ENCODE measurements at regions not wholly inside any gene's neighbourhood (a gene's known extent, or its start where the extent isn't known, plus 50 kb on each side); places are given as distances from the start of the nearest gene placed in this dataset.

- H3K27me3 ChIP-seq (ENCODE audit: control insufficient read depth in 3 of 3, insufficient read depth in 3 of 3, low read length in 2 of 3) = no peaks in the 10 kb centered on the region
- TF ChIP-seq CTCF (IDR thresholded peaks at IDR 0.05; ENCODE audit: control extremely low read depth, extremely low read depth) = no peak
- no peak overlapping the region for H3K27ac ChIP-seq (ENCODE audit: low read depth in 1 of 2, low read length in 1 of 2)
- H3K9me3 ChIP-seq (ENCODE audit: control insufficient read depth in 4 of 4, insufficient read depth in 3 of 4, low read length in 3 of 4) = peaks cover 0 to 3% (median 0%) of the 10 kb centered on the region in 4 donors
- no peaks in the 10 kb centered on the region for H3K4me1 ChIP-seq (ENCODE audit: control insufficient read depth in 5 of 5, insufficient read depth in 5 of 5, low read length in 5 of 5)
- no peak for ATAC-seq (ENCODE audit: insufficient read depth, low FRiP score)
- DNase-seq = no peak
- no peaks in the 10 kb centered on the region for H3K36me3 ChIP-seq (ENCODE audit: control insufficient read depth in 4 of 4, insufficient read depth in 4 of 4, low read length in 4 of 4)
- no peak overlapping the region for H3K4me3 ChIP-seq
- no peak overlapping the region for H3K9ac ChIP-seq (ENCODE audit: insufficient read depth in 1 of 2, low read length in 2 of 2)
- 87 to 91% methylated on average over 5 of the region's 5 CpGs for WGBS, 2 donors
Observed at GRCh38 chr3:132898141-132898540, 140.1 kb upstream of the TMEM108 start.

- no peak for TF ChIP-seq CTCF (IDR thresholded peaks at IDR 0.05; ENCODE audit: control extremely low read depth, extremely low read depth)
- ATAC-seq (ENCODE audit: insufficient read depth, low FRiP score) = no peak
- Histone ChIP-seq H3K27me3 (ENCODE audit: control insufficient read depth in 3 of 3, insufficient read depth in 3 of 3, low read length in 2 of 3) (no peaks in the 10 kb centered on the region), H3K27ac (ENCODE audit: low read depth in 1 of 2, low read length in 1 of 2) (no peak overlapping the region), H3K4me1 (ENCODE audit: control insufficient read depth in 5 of 5, insufficient read depth in 5 of 5, low read length in 5 of 5) (peaks cover 0 to 4% (median 0%) of the 10 kb centered on the region in 5 donors), H3K4me3 (no peak overlapping the region), H3K9me3 (ENCODE audit: control insufficient read depth in 4 of 4, insufficient read depth in 3 of 4, low read length in 3 of 4) (no peaks in the 10 kb centered on the region), H3K36me3 (ENCODE audit: control insufficient read depth in 4 of 4, insufficient read depth in 4 of 4, low read length in 4 of 4) (no peaks in the 10 kb centered on the region), H3K9ac (ENCODE audit: insufficient read depth in 1 of 2, low read length in 2 of 2) (no peak overlapping the region)
- no peak for DNase-seq
- 90 to 92% methylated on average over 3 of the region's 3 CpGs for WGBS, 2 donors
Observed at GRCh38 chr3:132892956-132893355, 145.2 kb upstream of the TMEM108 start.

GRCh38 chr3:132881756-132882409 is 156.3 kb upstream of the TMEM108 start:
- H3K9ac ChIP-seq (ENCODE audit: insufficient read depth in 1 of 2, low read length in 2 of 2) = no peak overlapping the region
- H3K36me3 ChIP-seq (ENCODE audit: control insufficient read depth in 4 of 4, insufficient read depth in 4 of 4, low read length in 4 of 4) = no peaks in the 10 kb centered on the region
- H3K27ac ChIP-seq (ENCODE audit: low read depth in 1 of 2, low read length in 1 of 2) = no peak overlapping the region
- WGBS, 2 donors = 56 to 75% methylated on average over 5 of the region's 5 CpGs
- H3K27me3 ChIP-seq (ENCODE audit: control insufficient read depth in 3 of 3, insufficient read depth in 3 of 3, low read length in 2 of 3) = no peaks in the 10 kb centered on the region
- H3K4me3 ChIP-seq = no peak overlapping the region
- no peak for TF ChIP-seq CTCF (IDR thresholded peaks at IDR 0.05; ENCODE audit: control extremely low read depth, extremely low read depth)
- H3K4me1 ChIP-seq (ENCODE audit: control insufficient read depth in 5 of 5, insufficient read depth in 5 of 5, low read length in 5 of 5) = no peaks in the 10 kb centered on the region
- DNase-seq = no peak
- no peak for ATAC-seq (ENCODE audit: insufficient read depth, low FRiP score)
- no peaks in the 10 kb centered on the region for H3K9me3 ChIP-seq (ENCODE audit: control insufficient read depth in 4 of 4, insufficient read depth in 3 of 4, low read length in 3 of 4)

GRCh38 chr3:132880986-132881385 is 157.2 kb upstream of the TMEM108 start:
- H3K4me3 ChIP-seq = no peak overlapping the region
- TF ChIP-seq CTCF (IDR thresholded peaks at IDR 0.05; ENCODE audit: control extremely low read depth, extremely low read depth) = no peak
- ATAC-seq (ENCODE audit: insufficient read depth, low FRiP score) (no peak), DNase-seq (no peak)
- H3K36me3 ChIP-seq (ENCODE audit: control insufficient read depth in 4 of 4, insufficient read depth in 4 of 4, low read length in 4 of 4) = no peaks in the 10 kb centered on the region
- no peaks in the 10 kb centered on the region for H3K27me3 ChIP-seq (ENCODE audit: control insufficient read depth in 3 of 3, insufficient read depth in 3 of 3, low read length in 2 of 3)
- no peaks in the 10 kb centered on the region for H3K9me3 ChIP-seq (ENCODE audit: control insufficient read depth in 4 of 4, insufficient read depth in 3 of 4, low read length in 3 of 4)
- 78 to 92% methylated on average over 1 of the region's 1 CpG for WGBS, 2 donors
- H3K9ac ChIP-seq (ENCODE audit: insufficient read depth in 1 of 2, low read length in 2 of 2) = no peak overlapping the region
- no peak overlapping the region for H3K27ac ChIP-seq (ENCODE audit: low read depth in 1 of 2, low read length in 1 of 2)
- H3K4me1 ChIP-seq (ENCODE audit: control insufficient read depth in 5 of 5, insufficient read depth in 5 of 5, low read length in 5 of 5) = no peaks in the 10 kb centered on the region
